Liver (tissue), 7 donors: ENCODE measurements at regions not wholly inside any gene's neighbourhood (a gene's known extent, or its start where the extent isn't known, plus 50 kb on each side); places are given as distances from the start of the nearest gene placed in this dataset.

Experiments
- DNase-seq: peaks from one replicate; pipeline ENCODE4 v3.0.0-alpha.2; 2017; ENCODE audit warnings: low spot score
- H3K27ac ChIP-seq, 2 donors: one replicate each; pipeline ENCODE4 v1.7.0; 2013; ENCODE audit warnings: inconsistent platforms in 2 of 2, low read length in 2 of 2, control low read depth in 1 of 2, low read depth in 1 of 2, mild to moderate bottlenecking in 1 of 2
- H3K27me3 ChIP-seq, 4 donors: one replicate each; pipeline versions ENCODE4 v1.6.1 to v1.7.0; 2013; ENCODE audit warnings: low read length in 3 of 4, inconsistent platforms in 1 of 4, mild to moderate bottlenecking in 1 of 4, moderate library complexity in 1 of 4; ENCODE audit not compliant: control insufficient read depth in 4 of 4, insufficient read depth in 4 of 4
- H3K36me3 ChIP-seq, 4 donors: one replicate each; pipeline versions ENCODE4 v1.6.1 to v1.7.0; 2013; ENCODE audit warnings: low read length in 3 of 4, mild to moderate bottlenecking in 3 of 4, low read depth in 1 of 4, moderate library complexity in 1 of 4; ENCODE audit not compliant: control insufficient read depth in 4 of 4, insufficient read depth in 3 of 4
- H3K4me1 ChIP-seq, 4 donors: one replicate each; pipeline versions ENCODE4 v1.6.1 to v1.7.0; 2013; ENCODE audit warnings: low read length in 3 of 4, mild to moderate bottlenecking in 3 of 4, moderate library complexity in 1 of 4; ENCODE audit not compliant: control insufficient read depth in 4 of 4, insufficient read depth in 4 of 4
- H3K4me3 ChIP-seq, 3 donors: one replicate each; pipeline versions ENCODE4 v1.6.1 to v1.7.0; 2013; ENCODE audit warnings: low read length in 3 of 3, control low read depth in 1 of 3, low read depth in 1 of 3, mild to moderate bottlenecking in 1 of 3
- H3K9ac ChIP-seq, 2 donors: one replicate each; pipeline ENCODE4 v1.7.0; 2013; ENCODE audit warnings: low read length in 2 of 2, mild to moderate bottlenecking in 2 of 2, moderate library complexity in 2 of 2, control low read depth in 1 of 2, low read depth in 1 of 2
- H3K9me3 ChIP-seq, 4 donors: one replicate each; pipeline versions ENCODE4 v1.6.1 to v1.7.0; 2013; ENCODE audit warnings: low read length in 3 of 4; ENCODE audit not compliant: control insufficient read depth in 4 of 4
- EGR1 ChIP-seq, 2 donors: IDR thresholded peaks; 2 replicates each; pipeline ENCODE4 v1.6.1; 2016 to 2018; ENCODE audit warnings: antibody characterized with exemption in 2 of 2, low read depth in 2 of 2
- FOXA2 ChIP-seq: IDR thresholded peaks from 2 replicates; pipeline ENCODE4 v1.6.1; 2016; ENCODE audit warnings: antibody characterized with exemption
- GABPA ChIP-seq, 2 donors: IDR thresholded peaks in 1 of 2; conservative IDR thresholded peaks in 1 of 2; 2 replicates each; pipeline ENCODE4 v1.6.1; 2016; ENCODE audit warnings: antibody characterized with exemption in 2 of 2, mild to moderate bottlenecking in 1 of 2, moderate library complexity in 1 of 2
- HNF4A ChIP-seq, 2 donors: conservative IDR thresholded peaks; 2 replicates each; pipeline ENCODE4 v1.6.1; 2016; ENCODE audit warnings: antibody characterized with exemption in 2 of 2, mild to moderate bottlenecking in 2 of 2
- HNF4G ChIP-seq: IDR thresholded peaks from 2 replicates; pipeline ENCODE4 v1.6.1; 2016; ENCODE audit warnings: antibody characterized with exemption
- JUND ChIP-seq, 2 donors: IDR thresholded peaks; 2 replicates each; pipeline ENCODE4 v1.6.1; 2016; ENCODE audit warnings: antibody characterized with exemption in 2 of 2
- RAD21 ChIP-seq, 2 donors: IDR thresholded peaks; 2 replicates each; pipeline ENCODE4 v1.6.1; 2016; ENCODE audit warnings: antibody characterized with exemption in 2 of 2, mild to moderate bottlenecking in 2 of 2
- RXRA ChIP-seq, 2 donors: IDR thresholded peaks; 2 replicates each; pipeline ENCODE4 v1.6.1; 2017 to 2018; ENCODE audit warnings: antibody characterized with exemption in 2 of 2, mild to moderate bottlenecking in 1 of 2
- SP1 ChIP-seq: IDR thresholded peaks from 2 replicates; pipeline ENCODE4 v1.6.1; 2018; ENCODE audit warnings: antibody characterized with exemption, mild to moderate bottlenecking
- TAF1 ChIP-seq: conservative IDR thresholded peaks from 2 replicates; pipeline ENCODE4 v1.6.1; 2016; ENCODE audit warnings: antibody characterized with exemption, mild to moderate bottlenecking
- YY1 ChIP-seq: IDR thresholded peaks from 2 replicates; pipeline ENCODE4 v1.6.1; 2016; ENCODE audit warnings: antibody characterized with exemption, mild to moderate bottlenecking
- WGBS: extraction: QIAGEN DNeasy Blood & Tissue Kit; methylation state at CpG from one replicate; pipeline ENCODE4 v1.1.7; 2013; 5-methylcytosine and 5-hydroxymethylcytosine counted together
- TF ChIP-seq, protein P1 (sequence below): IDR thresholded peaks from 2 replicates; pipeline ENCODE4 v1.6.1; 2016; ENCODE audit warnings: antibody characterized with exemption
- TF ChIP-seq, protein P2 (sequence below): IDR thresholded peaks from 2 replicates; pipeline ENCODE4 v1.6.1; 2016; ENCODE audit warnings: antibody characterized with exemption, mild to moderate bottlenecking
- donor health status: healthy.
- donor health status: healthy.
- donor health status: healthy.
- donor health status: healthy.

DNA sequence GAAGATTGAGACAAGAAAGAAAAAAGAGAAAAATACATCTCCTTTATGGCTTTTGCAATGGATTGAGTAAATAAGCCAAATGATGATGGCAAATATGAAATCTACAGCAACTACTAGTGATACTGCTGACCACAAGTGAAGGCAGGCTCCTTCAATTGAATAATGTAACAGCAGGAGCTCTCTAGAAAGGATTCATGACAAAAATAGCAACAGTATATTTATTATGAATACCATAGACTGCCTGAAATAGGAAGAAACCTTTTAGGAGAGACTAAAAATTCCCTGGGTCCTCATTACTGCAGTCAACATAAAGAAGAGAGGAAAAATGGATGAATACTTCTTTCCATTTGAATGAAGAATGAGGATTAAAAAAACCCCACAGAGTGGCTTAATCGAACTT, 306.8 kb upstream of the ANXA10 start:
- Histone ChIP-seq H3K27me3 (no peaks in the 10 kb centered on the region), H3K4me1 (no peaks in the 10 kb centered on the region), H3K36me3 (no peaks in the 10 kb centered on the region), H3K9ac (no peak overlapping the region), H3K9me3 (no peaks in the 10 kb centered on the region), H3K27ac (no peak overlapping the region), H3K4me3 (no peak overlapping the region)
- DNase-seq: no peak
- WGBS: 36% methylated on average over 1 of the region's 1 CpG
- TF ChIP-seq SP1: no peak
- no peak for TF ChIP-seq JUND (IDR thresholded peaks at IDR 0.05)

DNA sequence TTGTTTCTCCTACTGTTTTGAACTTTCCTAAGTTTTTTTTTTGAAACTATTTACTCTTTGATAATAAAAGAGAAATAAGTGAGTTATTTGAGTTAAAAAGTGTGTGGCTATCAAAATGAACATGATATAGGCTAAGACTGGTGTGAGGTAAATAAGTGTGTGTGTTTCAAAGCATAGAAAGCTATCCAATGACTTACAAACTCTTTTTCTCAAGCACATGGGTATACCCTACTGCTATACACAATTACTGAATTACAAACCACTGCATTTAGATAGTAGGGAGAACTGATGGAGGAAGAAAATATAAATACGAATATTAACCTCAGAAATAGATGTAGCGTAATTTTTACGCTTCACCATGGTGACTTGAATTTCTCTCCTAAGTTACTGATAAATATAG, 305.8 kb upstream of the ANXA10 start:
- Histone ChIP-seq H3K27me3 (no peaks in the 10 kb centered on the region), H3K36me3 (no peaks in the 10 kb centered on the region), H3K9ac (no peak overlapping the region), H3K9me3 (no peaks in the 10 kb centered on the region), H3K27ac (no peak overlapping the region), H3K4me1 (no peaks in the 10 kb centered on the region), H3K4me3 (no peak overlapping the region)
- DNase-seq: no peak
- 91% methylated on average over 3 of the region's 3 CpGs for WGBS
- no peak for TF ChIP-seq GABPA (IDR thresholded peaks at IDR 0.05 in 1 of 2, conservative IDR thresholded peaks at IDR 0.05 in 1 of 2)
- TF ChIP-seq, protein P1, sequence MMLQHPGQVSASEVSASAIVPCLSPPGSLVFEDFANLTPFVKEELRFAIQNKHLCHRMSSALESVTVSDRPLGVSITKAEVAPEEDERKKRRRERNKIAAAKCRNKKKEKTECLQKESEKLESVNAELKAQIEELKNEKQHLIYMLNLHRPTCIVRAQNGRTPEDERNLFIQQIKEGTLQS: no peak
- no peak for TF ChIP-seq FOXA2
- no peak for TF ChIP-seq RAD21 (IDR thresholded peaks at IDR 0.05)
- TF ChIP-seq, protein P2, sequence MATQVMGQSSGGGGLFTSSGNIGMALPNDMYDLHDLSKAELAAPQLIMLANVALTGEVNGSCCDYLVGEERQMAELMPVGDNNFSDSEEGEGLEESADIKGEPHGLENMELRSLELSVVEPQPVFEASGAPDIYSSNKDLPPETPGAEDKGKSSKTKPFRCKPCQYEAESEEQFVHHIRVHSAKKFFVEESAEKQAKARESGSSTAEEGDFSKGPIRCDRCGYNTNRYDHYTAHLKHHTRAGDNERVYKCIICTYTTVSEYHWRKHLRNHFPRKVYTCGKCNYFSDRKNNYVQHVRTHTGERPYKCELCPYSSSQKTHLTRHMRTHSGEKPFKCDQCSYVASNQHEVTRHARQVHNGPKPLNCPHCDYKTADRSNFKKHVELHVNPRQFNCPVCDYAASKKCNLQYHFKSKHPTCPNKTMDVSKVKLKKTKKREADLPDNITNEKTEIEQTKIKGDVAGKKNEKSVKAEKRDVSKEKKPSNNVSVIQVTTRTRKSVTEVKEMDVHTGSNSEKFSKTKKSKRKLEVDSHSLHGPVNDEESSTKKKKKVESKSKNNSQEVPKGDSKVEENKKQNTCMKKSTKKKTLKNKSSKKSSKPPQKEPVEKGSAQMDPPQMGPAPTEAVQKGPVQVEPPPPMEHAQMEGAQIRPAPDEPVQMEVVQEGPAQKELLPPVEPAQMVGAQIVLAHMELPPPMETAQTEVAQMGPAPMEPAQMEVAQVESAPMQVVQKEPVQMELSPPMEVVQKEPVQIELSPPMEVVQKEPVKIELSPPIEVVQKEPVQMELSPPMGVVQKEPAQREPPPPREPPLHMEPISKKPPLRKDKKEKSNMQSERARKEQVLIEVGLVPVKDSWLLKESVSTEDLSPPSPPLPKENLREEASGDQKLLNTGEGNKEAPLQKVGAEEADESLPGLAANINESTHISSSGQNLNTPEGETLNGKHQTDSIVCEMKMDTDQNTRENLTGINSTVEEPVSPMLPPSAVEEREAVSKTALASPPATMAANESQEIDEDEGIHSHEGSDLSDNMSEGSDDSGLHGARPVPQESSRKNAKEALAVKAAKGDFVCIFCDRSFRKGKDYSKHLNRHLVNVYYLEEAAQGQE: no peak
- no peak for TF ChIP-seq EGR1 (IDR thresholded peaks at IDR 0.05; ENCODE audit: low read depth in 2 of 2)

DNA sequence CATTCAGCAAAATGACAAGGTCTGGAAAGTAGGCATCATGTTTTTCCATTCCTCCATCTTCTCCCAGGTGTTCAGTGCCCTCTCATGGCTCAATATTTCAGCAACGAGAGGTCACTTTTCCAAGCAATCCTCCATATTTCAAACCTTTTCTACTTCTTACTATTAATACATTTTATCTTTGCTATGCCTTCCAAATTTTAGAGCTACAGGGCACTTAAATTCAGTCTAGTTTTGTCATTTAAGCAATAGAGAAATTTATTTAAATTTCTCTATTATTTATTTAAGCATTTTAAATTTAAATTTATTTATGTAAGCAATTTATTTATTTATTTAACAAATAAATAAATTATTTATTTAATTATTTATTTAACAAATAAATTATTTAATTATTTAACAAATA, 305.1 kb upstream of the ANXA10 start:
- no peak for DNase-seq
- no peak overlapping the region for H3K9ac ChIP-seq
- H3K27me3 ChIP-seq: no peaks in the 10 kb centered on the region
- H3K4me3 ChIP-seq: no peak overlapping the region
- H3K36me3 ChIP-seq: no peaks in the 10 kb centered on the region
- TF ChIP-seq YY1 (no peak), TAF1 (no peak), RXRA (IDR thresholded peaks at IDR 0.05) (no peak), HNF4A (conservative IDR thresholded peaks at IDR 0.05) (no peak), EGR1 (IDR thresholded peaks at IDR 0.05; ENCODE audit: low read depth in 2 of 2) (no peak), SP1 (no peak), RAD21 (IDR thresholded peaks at IDR 0.05) (no peak), JUND (IDR thresholded peaks at IDR 0.05) (no peak), HNF4G (no peak)
- TF ChIP-seq, protein P2: no peak
- 81% methylated on average over 1 of the region's 1 CpG for WGBS
- no peaks in the 10 kb centered on the region for H3K4me1 ChIP-seq
- H3K9me3 ChIP-seq: no peaks in the 10 kb centered on the region
- no peak overlapping the region for H3K27ac ChIP-seq
